ENCODE measurements at regions not wholly inside any gene's neighbourhood (a gene's known extent, or its start where the extent isn't known, plus 50 kb on each side); places are given as distances from the start of the nearest gene placed in this dataset.
"Not testable (repeated sequence)": the region's sequence is repeated elsewhere in the genome, so short reads cannot be mapped to it uniquely, and the experiment has no call there.

DNA sequence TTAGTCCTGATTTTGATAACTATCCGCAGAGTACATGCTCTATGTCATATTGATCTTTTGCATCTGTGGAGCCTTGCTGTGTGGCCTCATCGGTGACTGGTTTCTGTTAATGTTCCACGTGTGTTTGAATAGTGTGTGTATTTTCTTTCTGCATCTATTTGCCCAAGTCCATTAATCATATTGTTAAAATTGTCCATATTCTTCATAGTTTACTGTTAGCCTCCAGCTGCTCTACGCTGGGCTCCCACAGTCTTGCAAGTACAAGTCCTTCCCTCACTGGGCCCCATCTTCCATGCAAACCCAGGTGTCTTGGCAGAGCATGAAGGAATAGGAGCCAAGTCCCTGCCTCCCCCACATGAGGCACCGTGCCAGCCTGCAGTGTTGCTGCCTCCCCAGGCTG is 145.4 kb upstream of the NBPF12 start:
- TF ChIP-seq ZNF274 (IDR thresholded peaks at IDR 0.05; ENCODE audit: low read depth, low read length); YY1 (IDR thresholded peaks at IDR 0.05; ENCODE audit: insufficient read depth, insufficient read length); SUZ12 (IDR thresholded peaks at IDR 0.05; ENCODE audit: extremely low read depth, insufficient read depth, insufficient read length): not testable (repeated sequence)
